ENCODE measurements at regions not wholly inside any gene's neighbourhood (a gene's known extent, or its start where the extent isn't known, plus 50 kb on each side); places are given as distances from the start of the nearest gene placed in this dataset.

DNA sequence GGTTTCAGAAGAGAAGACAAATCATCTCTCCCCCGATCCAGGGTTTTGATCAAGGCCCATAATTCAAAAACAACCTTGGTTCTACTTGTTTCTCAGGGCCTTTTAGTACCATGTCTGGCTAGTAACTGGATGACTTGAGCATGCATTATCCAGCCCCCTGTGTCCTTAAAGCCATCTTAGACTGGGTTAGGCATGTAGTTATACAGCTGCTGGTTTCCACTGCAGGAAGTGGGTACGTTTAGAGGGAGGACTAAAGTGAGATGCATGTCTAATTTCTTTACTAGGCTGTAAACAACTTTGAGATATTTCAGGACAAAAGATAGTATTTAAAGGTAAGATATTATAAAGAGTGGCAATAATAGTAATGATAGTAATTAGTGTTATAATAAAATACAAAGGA, 372.0 kb downstream of the PLK2 start:
- no peak for TF ChIP-seq CTCF (IDR thresholded peaks at IDR 0.05; ENCODE audit: insufficient read depth in 1 of 2, low read depth in 1 of 2, low read length in 1 of 2, severe bottlenecking in 1 of 2, unreplicated experiment in 1 of 2)
- ChIA-PET CTCF (interaction anchor here (0.9 kb wide), 1 partner anchor 100 kb away, joined by 3 read pairs; no protein-coding TSS in a partner anchor), POLR2A (no interaction called here)
- Mint-ChIP-seq H3K4me1 (ENCODE audit: low read depth, unreplicated experiment) (peaks cover 7% of the 10 kb centered on the region), H3K4me3 (ENCODE audit: unreplicated experiment) (no peak overlapping the region), H3K36me3 (ENCODE audit: insufficient read depth, unreplicated experiment) (no peaks in the 10 kb centered on the region), H3K27me3 (ENCODE audit: insufficient read depth, unreplicated experiment) (no peaks in the 10 kb centered on the region), H3K27ac (ENCODE audit: unreplicated experiment) (no peak overlapping the region), H3K9me3 (ENCODE audit: unreplicated experiment) (no peaks in the 10 kb centered on the region)
- Histone ChIP-seq H3K9me3 (no peaks in the 10 kb centered on the region), H3K4me1 (no peaks in the 10 kb centered on the region), H3K27me3 (replicated peaks; ENCODE audit: control insufficient read depth, insufficient read depth, low read length) (no peaks in the 10 kb centered on the region), H3K36me3 (ENCODE audit: control insufficient read depth, insufficient read depth, low read length) (no peaks in the 10 kb centered on the region), H3K4me3 (ENCODE audit: low read depth, low read length) (no peak overlapping the region)
- no peak for DNase-seq
- intact Hi-C loops (cut with micrococcal nuclease; ENCODE audit: unreplicated experiment), result no loop called here
- no TSS peak for BruUV-seq (replicated peaks)

DNA sequence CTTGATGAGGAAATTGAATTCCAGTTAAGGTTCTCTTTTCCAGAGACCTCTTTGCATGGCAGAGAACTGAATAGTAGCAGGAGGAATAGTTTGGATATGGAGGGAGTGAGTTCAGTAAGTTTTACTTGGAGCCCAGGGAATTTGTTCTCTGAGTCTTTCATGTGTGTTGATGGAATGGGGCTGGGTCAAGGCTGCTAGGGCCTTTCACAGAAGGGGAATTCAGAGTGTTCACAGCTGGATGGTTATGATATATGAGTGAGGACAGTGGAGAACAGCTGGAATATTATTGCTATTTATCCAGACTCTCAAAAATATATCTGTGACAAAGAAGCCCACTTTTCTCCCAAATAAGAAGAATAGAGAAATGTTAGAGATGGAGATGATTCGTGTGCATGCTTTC, 372.8 kb downstream of the PLK2 start:
- Histone ChIP-seq H3K36me3 (ENCODE audit: control insufficient read depth, insufficient read depth, low read length) (no peaks in the 10 kb centered on the region), H3K4me3 (ENCODE audit: low read depth, low read length) (no peak overlapping the region), H3K9me3 (no peaks in the 10 kb centered on the region), H3K4me1 (no peaks in the 10 kb centered on the region), H3K27me3 (replicated peaks; ENCODE audit: control insufficient read depth, insufficient read depth, low read length) (no peaks in the 10 kb centered on the region)
- DNase-seq, result no peak
- CTCF ChIA-PET, result interaction anchor here (0.9 kb wide), 1 partner anchor 101 kb away, joined by 3 read pairs; no protein-coding TSS in a partner anchor
- Mint-ChIP-seq H3K27ac (ENCODE audit: unreplicated experiment) (no peak overlapping the region), H3K9me3 (ENCODE audit: unreplicated experiment) (no peaks in the 10 kb centered on the region), H3K4me1 (ENCODE audit: low read depth, unreplicated experiment) (peaks cover 14% of the 10 kb centered on the region), H3K36me3 (ENCODE audit: insufficient read depth, unreplicated experiment) (no peaks in the 10 kb centered on the region), H3K4me3 (ENCODE audit: unreplicated experiment) (no peak overlapping the region), H3K27me3 (ENCODE audit: insufficient read depth, unreplicated experiment) (no peaks in the 10 kb centered on the region)
- intact Hi-C loops (cut with micrococcal nuclease; ENCODE audit: unreplicated experiment), result no loop called here
- TF ChIP-seq CTCF (IDR thresholded peaks at IDR 0.05; ENCODE audit: insufficient read depth in 1 of 2, low read depth in 1 of 2, low read length in 1 of 2, severe bottlenecking in 1 of 2, unreplicated experiment in 1 of 2), result no peak
- POLR2A ChIA-PET, result no interaction called here
- BruUV-seq (replicated peaks), result no TSS peak

GRCh38 chr5:58085800-58086199, 374.1 kb downstream of the PLK2 start:
- no peak overlapping the region for H3K27ac Mint-ChIP-seq (ENCODE audit: unreplicated experiment)
- intact Hi-C loops (cut with micrococcal nuclease; ENCODE audit: unreplicated experiment), result no loop called here
- no peak for DNase-seq

More at GRCh38 chr5:58085800-58086199, 374.1 kb downstream of the PLK2 start:
- POLR2A ChIA-PET, result no interaction called here
- Mint-ChIP-seq H3K4me1 (ENCODE audit: low read depth, unreplicated experiment) (peaks cover 20% of the 10 kb centered on the region), H3K27me3 (ENCODE audit: insufficient read depth, unreplicated experiment) (no peaks in the 10 kb centered on the region), H3K36me3 (ENCODE audit: insufficient read depth, unreplicated experiment) (no peaks in the 10 kb centered on the region), H3K9me3 (ENCODE audit: unreplicated experiment) (no peaks in the 10 kb centered on the region), H3K4me3 (ENCODE audit: unreplicated experiment) (no peak overlapping the region)
- CTCF ChIA-PET, result no interaction called here
- TF ChIP-seq CTCF (IDR thresholded peaks at IDR 0.05; ENCODE audit: insufficient read depth in 1 of 2, low read depth in 1 of 2, low read length in 1 of 2, severe bottlenecking in 1 of 2, unreplicated experiment in 1 of 2), result no peak
- Histone ChIP-seq H3K36me3 (ENCODE audit: control insufficient read depth, insufficient read depth, low read length) (no peaks in the 10 kb centered on the region), H3K9me3 (no peaks in the 10 kb centered on the region), H3K4me1 (no peaks in the 10 kb centered on the region), H3K27me3 (replicated peaks; ENCODE audit: control insufficient read depth, insufficient read depth, low read length) (no peaks in the 10 kb centered on the region), H3K4me3 (ENCODE audit: low read depth, low read length) (no peak overlapping the region)
- BruUV-seq (replicated peaks), result no TSS peak
